MV-4-11 (cell line): ENCODE measurements at regions not wholly inside any gene's neighbourhood (a gene's known extent, or its start where the extent isn't known, plus 50 kb on each side); places are given as distances from the start of the nearest gene placed in this dataset.
A peak's percentile ranks its signal among the peaks of the same experiment; 100 is the strongest.

ENCODE experiments used
- DNase-seq: peaks from one replicate; lab custom pipeline; 2025; lab: John Stamatoyannopoulos, UW

GRCh38 chr3:143207338-143207961 is 87.9 kb downstream of the CHST2 start:
- peak; percentile 11 for DNase-seq

GRCh38 chr3:143208976-143209714 is 89.6 kb downstream of the CHST2 start:
- no peak for DNase-seq

DNA sequence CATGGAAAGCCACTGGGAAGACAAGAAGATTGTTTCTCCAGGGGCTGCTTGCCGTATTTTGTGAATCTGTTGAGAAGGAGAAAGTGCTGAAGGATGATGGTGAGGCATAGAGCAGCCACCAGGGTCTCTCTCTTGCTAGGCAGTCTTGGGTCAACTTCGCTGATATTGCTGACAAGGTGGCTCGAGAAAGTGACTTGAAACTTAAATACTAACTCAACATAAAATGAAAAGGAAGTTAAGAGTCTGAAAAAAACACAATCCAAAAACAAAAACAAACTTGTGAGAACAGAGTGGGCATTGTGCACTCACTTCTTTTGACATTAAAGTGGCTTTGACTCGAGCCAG is 90.1 kb downstream of the CHST2 start:
- no peak for DNase-seq

GRCh38 chr3:143210141-143210540 is 90.6 kb downstream of the CHST2 start:
- no peak for DNase-seq

DNA sequence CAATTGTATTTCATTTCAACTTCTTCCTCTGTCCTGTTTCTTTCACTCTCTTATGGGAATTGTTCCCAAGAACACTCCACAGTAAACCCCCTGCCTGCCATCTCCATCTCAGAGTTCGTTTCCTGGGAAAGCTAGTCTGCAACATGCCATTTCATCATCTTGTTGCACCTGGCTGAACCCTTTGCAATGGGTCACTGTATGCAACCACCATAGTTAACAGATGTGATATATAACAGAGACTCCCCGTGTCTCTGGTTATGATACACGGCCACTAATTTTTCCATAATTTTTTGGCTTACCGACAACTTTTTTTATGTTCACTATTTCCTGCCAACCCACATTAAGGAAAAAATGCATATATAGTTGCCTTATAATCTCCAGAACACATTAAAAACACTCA is 95.5 kb downstream of the CHST2 start:
- DNase-seq, result no peak
